COR-L47 (cell line): ENCODE measurements at regions not wholly inside any gene's neighbourhood (a gene's known extent, or its start where the extent isn't known, plus 50 kb on each side); places are given as distances from the start of the nearest gene placed in this dataset.
A peak's percentile ranks its signal among the peaks of the same experiment; 100 is the strongest.
"Not testable (repeated sequence)": the region's sequence is repeated elsewhere in the genome, so short reads cannot be mapped to it uniquely, and the experiment has no call there.

ENCODE experiments used
- DNase-seq: peaks from one replicate; lab custom pipeline; 2025; lab: John Stamatoyannopoulos, UW

- DNase-seq: peak; percentile 66
These were observed 423.3 kb upstream of the TENM3 start for GRCh38 chr4:181819946-181820345.

- no peak for DNase-seq
These were observed 422.6 kb upstream of the TENM3 start for GRCh38 chr4:181820553-181820952.

GRCh38 chr4:181821039-181822004 lies 421.9 kb upstream of the TENM3 start:
- no peak for DNase-seq

- peak; percentile 55 for DNase-seq
These were observed 421.2 kb upstream of the TENM3 start for GRCh38 chr4:181822005-181822375.

GRCh38 chr4:181823183-181823582 lies 420.0 kb upstream of the TENM3 start:
- no peak for DNase-seq

- no peak for DNase-seq
These were observed 419.6 kb upstream of the TENM3 start for GRCh38 chr4:181823645-181824044.

- no peak for DNase-seq
These were observed 417.6 kb upstream of the TENM3 start for GRCh38 chr4:181825564-181825963.

- DNase-seq: no peak
These were observed 416.0 kb upstream of the TENM3 start for GRCh38 chr4:181827246-181827645.

- DNase-seq: no peak
These were observed 412.7 kb upstream of the TENM3 start for GRCh38 chr4:181830404-181831035.

GRCh38 chr4:181834071-181834470 lies 409.1 kb upstream of the TENM3 start:
- DNase-seq: no peak

- DNase-seq: no peak
These were observed 407.9 kb upstream of the TENM3 start for GRCh38 chr4:181835348-181835747.

GRCh38 chr4:181838253-181838652 lies 404.9 kb upstream of the TENM3 start:
- no peak for DNase-seq

GRCh38 chr4:181843797-181844196 lies 399.4 kb upstream of the TENM3 start:
- DNase-seq: not testable (repeated sequence)

- DNase-seq: no peak
These were observed 397.6 kb upstream of the TENM3 start for GRCh38 chr4:181845617-181846016.

- no peak for DNase-seq
These were observed 396.3 kb upstream of the TENM3 start for GRCh38 chr4:181846934-181847333.

GRCh38 chr4:181848357-181848756 lies 394.8 kb upstream of the TENM3 start:
- no peak for DNase-seq

GRCh38 chr4:181849472-181849871 lies 393.7 kb upstream of the TENM3 start:
- no peak for DNase-seq

- DNase-seq: no peak
These were observed 389.2 kb upstream of the TENM3 start for GRCh38 chr4:181853881-181854511.

GRCh38 chr4:181855307-181855706 lies 387.9 kb upstream of the TENM3 start:
- DNase-seq: no peak

GRCh38 chr4:181857471-181857870 lies 385.7 kb upstream of the TENM3 start:
- DNase-seq: not testable (repeated sequence)

GRCh38 chr4:181858741-181859140 lies 384.5 kb upstream of the TENM3 start:
- DNase-seq: no peak

- DNase-seq: no peak
These were observed 383.8 kb upstream of the TENM3 start for GRCh38 chr4:181859439-181859838.

GRCh38 chr4:181860157-181860556 lies 383.0 kb upstream of the TENM3 start:
- DNase-seq: no peak
